Brain microvascular endothelial cell (primary cell): ENCODE measurements at regions not wholly inside any gene's neighbourhood (a gene's known extent, or its start where the extent isn't known, plus 50 kb on each side); places are given as distances from the start of the nearest gene placed in this dataset.

ENCODE experiments used
- DNase-seq: peaks from one replicate; pipeline ENCODE4 v3.0.0-alpha.2; 2020
- H3K27ac ChIP-seq: fragments of 250-450 bp; sonication (Bioruptor Pico); 2 replicates; pipeline ENCODE4 v1.5.1; 2020; ENCODE audit warnings: mild to moderate bottlenecking, moderate library complexity
- H3K27me3 ChIP-seq: fragments of 250-450 bp; sonication (Bioruptor Pico); replicated peaks from 2 replicates; pipeline ENCODE4 v1.5.1; 2020; ENCODE audit warnings: mild to moderate bottlenecking
- H3K36me3 ChIP-seq: fragments of 250-450 bp; sonication (Bioruptor Pico); replicated peaks from 2 replicates; pipeline ENCODE4 v1.5.1; 2020; ENCODE audit warnings: mild to moderate bottlenecking
- H3K4me3 ChIP-seq: 2 replicates; pipeline ENCODE4 v1.5.1; 2011; ENCODE audit warnings: low read depth, mild to moderate bottlenecking, control low read depth, low read length, moderate library complexity
- in situ Hi-C: cut with HindIII; loops from 2 replicates; pipeline ENCODE4 v1.10.0; 2017; ENCODE audit warnings: low sequenced_read_pairs, low pct_ligation_motif_present
- TF ChIP-seq, protein P1 (sequence below): IDR thresholded peaks from 2 replicates; pipeline ENCODE4 v1.5.1; 2011; ENCODE audit warnings: low read depth, mild to moderate bottlenecking, moderate library complexity, low read length, control low read depth, inconsistent platforms; ENCODE audit errors: missing control alignments

DNA sequence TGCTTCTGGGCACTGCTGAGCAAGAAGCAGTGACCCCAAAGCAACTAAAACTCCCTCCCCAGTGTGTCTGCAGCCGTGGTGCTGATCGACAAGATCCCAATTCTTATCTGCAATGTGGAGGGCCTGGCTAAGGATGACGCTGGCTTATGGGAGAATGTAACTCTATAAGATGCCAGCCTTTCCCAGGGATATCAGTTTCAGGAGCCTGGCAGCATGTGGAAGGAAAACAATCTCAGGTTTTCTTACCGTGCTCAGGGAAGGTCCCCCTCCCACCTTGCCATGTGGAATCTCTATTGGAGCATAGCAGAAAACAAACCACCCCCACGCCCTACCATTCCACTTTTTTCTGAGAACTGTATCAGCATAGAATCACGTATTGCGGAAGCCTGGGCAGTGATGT is 87.7 kb upstream of the PTPN3 start:
- no peak for DNase-seq
- no peak overlapping the region for H3K4me3 ChIP-seq
- in situ Hi-C loops: no loop called here
- no peak overlapping the region for H3K27ac ChIP-seq
- TF ChIP-seq, protein P1, sequence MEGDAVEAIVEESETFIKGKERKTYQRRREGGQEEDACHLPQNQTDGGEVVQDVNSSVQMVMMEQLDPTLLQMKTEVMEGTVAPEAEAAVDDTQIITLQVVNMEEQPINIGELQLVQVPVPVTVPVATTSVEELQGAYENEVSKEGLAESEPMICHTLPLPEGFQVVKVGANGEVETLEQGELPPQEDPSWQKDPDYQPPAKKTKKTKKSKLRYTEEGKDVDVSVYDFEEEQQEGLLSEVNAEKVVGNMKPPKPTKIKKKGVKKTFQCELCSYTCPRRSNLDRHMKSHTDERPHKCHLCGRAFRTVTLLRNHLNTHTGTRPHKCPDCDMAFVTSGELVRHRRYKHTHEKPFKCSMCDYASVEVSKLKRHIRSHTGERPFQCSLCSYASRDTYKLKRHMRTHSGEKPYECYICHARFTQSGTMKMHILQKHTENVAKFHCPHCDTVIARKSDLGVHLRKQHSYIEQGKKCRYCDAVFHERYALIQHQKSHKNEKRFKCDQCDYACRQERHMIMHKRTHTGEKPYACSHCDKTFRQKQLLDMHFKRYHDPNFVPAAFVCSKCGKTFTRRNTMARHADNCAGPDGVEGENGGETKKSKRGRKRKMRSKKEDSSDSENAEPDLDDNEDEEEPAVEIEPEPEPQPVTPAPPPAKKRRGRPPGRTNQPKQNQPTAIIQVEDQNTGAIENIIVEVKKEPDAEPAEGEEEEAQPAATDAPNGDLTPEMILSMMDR: no peak
- no peaks in the 10 kb centered on the region for H3K27me3 ChIP-seq
- H3K36me3 ChIP-seq: no peaks in the 10 kb centered on the region

DNA sequence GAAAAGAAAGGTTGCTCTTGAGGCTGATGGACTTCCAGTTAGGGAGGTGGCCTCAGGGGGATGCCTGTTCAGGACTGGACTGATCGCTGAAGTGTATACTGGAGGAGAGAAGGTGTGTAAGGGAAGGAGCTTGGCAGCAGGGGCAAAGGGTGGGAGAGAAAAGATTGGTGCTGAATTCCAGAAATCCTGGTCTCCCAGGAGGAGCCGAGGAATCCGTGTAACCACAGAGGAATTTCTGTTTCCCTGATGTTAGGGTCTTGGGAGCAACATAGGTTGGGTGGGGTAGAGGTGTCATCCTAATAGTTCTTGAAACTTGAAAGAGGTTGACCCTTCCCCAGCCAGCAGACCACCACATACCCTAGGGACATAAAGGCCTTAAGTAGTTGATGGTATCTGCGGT is 88.9 kb upstream of the PTPN3 start:
- no peaks in the 10 kb centered on the region for H3K36me3 ChIP-seq
- in situ Hi-C loops: no loop called here
- no peak for DNase-seq
- no peak overlapping the region for H3K27ac ChIP-seq
- H3K27me3 ChIP-seq: no peaks in the 10 kb centered on the region
- H3K4me3 ChIP-seq: no peak overlapping the region
- TF ChIP-seq, protein P1: no peak

DNA sequence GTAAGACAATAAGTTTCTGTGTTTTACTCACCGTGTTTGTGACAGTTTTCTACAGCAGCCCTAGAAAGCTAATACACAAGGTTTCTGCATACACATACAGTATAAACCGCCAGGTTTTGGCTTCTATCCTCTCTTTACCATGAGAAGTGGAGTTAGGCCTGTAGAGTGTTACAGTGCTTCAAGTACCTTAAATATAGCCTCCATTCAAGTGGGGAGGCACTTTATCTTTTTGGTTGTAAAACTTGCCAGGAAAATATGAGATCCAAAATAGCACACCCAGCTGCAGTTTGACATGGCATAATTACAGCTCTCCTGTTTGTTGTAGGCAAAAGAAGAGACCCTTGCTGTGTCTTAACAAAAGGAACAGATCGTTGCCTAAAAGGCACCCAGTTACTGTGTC is 90.3 kb upstream of the PTPN3 start:
- in situ Hi-C loops: no loop called here
- TF ChIP-seq, protein P1: no peak
- Histone ChIP-seq H3K4me3 (no peak overlapping the region), H3K27ac (no peak overlapping the region), H3K36me3 (no peaks in the 10 kb centered on the region), H3K27me3 (no peaks in the 10 kb centered on the region)
- no peak for DNase-seq

DNA sequence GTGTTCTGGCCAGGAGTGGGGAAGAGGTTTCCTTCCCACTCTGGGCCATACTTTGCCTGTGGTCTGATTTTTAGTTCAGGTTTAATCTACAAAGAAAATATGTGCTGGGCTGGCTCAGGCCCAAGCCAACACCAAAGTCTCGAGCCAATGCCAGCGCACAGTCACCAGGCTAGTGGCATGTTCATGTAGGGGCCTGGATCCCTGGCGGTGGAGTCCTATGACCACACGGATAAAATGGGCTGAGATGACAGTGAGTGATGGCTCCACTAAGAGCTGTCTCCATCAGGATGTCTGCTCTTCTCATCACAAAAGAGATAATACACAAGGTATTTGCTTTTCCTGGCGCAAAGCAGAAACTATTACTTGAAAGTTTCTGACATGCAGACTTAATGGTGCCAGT is 92.9 kb upstream of the PTPN3 start:
- Histone ChIP-seq H3K4me3 (no peak overlapping the region), H3K27ac (no peak overlapping the region), H3K27me3 (no peaks in the 10 kb centered on the region), H3K36me3 (no peaks in the 10 kb centered on the region)
- DNase-seq: no peak
- TF ChIP-seq, protein P1: no peak
- in situ Hi-C loops: no loop called here

DNA sequence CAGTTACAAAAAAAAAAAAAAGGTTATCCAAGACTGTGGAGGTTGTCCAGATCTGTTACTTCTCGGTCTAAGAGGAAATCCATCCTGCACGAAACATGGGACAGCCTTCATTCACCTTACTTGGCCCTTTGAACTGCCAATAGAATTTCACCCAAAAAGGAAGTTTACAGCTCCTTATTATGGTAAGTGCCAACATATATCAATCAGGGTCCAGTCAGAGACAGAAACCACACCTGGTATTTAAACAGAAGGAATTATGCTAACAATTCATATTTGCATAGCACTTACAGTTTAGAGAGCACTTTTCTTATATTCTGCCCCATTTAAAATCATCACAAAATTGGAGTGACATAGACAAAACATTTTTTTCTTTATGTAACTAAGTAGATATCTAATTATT is 93.6 kb upstream of the PTPN3 start:
- TF ChIP-seq, protein P1: no peak
- H3K27ac ChIP-seq: no peak overlapping the region
- no peaks in the 10 kb centered on the region for H3K36me3 ChIP-seq
- in situ Hi-C loops: no loop called here
- H3K27me3 ChIP-seq: no peaks in the 10 kb centered on the region
- DNase-seq: no peak
- no peak overlapping the region for H3K4me3 ChIP-seq

DNA sequence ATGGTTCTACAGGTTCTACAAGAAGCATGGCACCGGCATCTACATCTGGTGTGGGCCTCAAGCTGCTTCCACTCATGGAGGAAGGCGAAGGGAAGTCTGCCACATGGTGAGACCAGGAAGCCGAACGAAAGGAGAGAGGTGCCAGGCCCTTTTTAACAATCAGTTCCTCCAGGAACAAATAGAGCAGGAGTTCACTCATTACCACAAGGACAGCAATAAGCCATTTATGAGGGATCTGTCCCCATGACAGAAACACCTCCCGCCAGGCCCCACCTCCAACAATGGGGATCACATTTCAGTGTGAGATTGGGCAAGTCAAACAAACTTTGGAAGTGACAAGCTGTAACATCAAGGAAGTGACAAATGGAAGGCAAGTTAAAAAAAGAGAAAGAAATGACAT is 95.5 kb upstream of the PTPN3 start:
- H3K4me3 ChIP-seq: no peak overlapping the region
- no peak overlapping the region for H3K27ac ChIP-seq
- in situ Hi-C loops: no loop called here
- DNase-seq: no peak
- H3K27me3 ChIP-seq: no peaks in the 10 kb centered on the region
- TF ChIP-seq, protein P1: no peak
- H3K36me3 ChIP-seq: no peaks in the 10 kb centered on the region
